Upper lobe of right lung (tissue), 1 donor: ENCODE measurements at regions not wholly inside any gene's neighbourhood (a gene's known extent, or its start where the extent isn't known, plus 50 kb on each side); places are given as distances from the start of the nearest gene placed in this dataset.
"Not testable (repeated sequence)": the region's sequence is repeated elsewhere in the genome, so short reads cannot be mapped to it uniquely, and the experiment has no call there.

Experiments
- ATAC-seq: fragments of 200-7000 bp; cut with Tn5 transposase; one replicate; pipeline ENCODE4 v1.9.1; 2020; ENCODE audit warnings: mild to moderate bottlenecking, moderate library complexity
- DNase-seq: peaks from one replicate; pipeline ENCODE4 v3.0.0-alpha.2; 2020
- H3K27ac ChIP-seq: fragments of 200-600 bp; one replicate; pipeline ENCODE4 v1.8.0; 2022
- H3K27me3 ChIP-seq: fragments of 200-600 bp; one replicate; pipeline ENCODE4 v1.8.0; 2022; ENCODE audit warnings: mild to moderate bottlenecking
- H3K36me3 ChIP-seq: fragments of 200-600 bp; one replicate; pipeline ENCODE4 v1.8.0; 2022
- H3K4me1 ChIP-seq: fragments of 200-600 bp; one replicate; pipeline ENCODE4 v1.8.0; 2022
- H3K4me3 ChIP-seq: fragments of 200-600 bp; one replicate; pipeline ENCODE4 v1.8.0; 2022; ENCODE audit warnings: mild to moderate bottlenecking
- H3K9me3 ChIP-seq: fragments of 200-600 bp; one replicate; pipeline ENCODE4 v1.8.0; 2022
- intact Hi-C: fragments of 100-400 bp; cut with DNase I; formaldehyde crosslinking; loops from one replicate; pipeline ENCODE4 v1.11.0; 2022
- TF ChIP-seq, protein P1 (sequence below): fragments of 200-600 bp; IDR thresholded peaks from one replicate; pipeline ENCODE4 v1.8.0; 2022; ENCODE audit warnings: antibody characterized with exemption
- donor health status: DM: no; HTN: yes; CAD: no; lungs with severe emphysema.

DNA sequence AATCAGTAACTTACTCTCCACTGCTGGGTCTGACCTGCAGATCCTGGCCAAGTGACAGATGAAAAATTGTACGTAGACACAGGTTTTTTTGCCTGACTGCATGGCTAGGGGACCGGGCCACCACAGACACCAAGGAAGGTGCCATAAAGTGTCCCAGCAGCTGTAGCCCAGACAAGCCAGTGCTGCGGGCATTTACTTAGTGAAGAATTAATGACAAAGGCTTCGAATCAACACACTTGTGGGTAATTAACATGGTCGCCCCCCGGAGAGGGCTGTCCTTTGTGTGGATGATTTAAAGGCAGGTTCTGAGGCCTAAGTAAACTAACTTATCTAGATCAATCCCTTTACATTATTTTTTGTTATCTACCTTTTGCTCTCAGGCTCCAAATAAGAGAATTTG, 1709.1 kb upstream of the LRRTM1 start:
- H3K4me1 ChIP-seq = no peaks in the 10 kb centered on the region
- TF ChIP-seq, protein P1, sequence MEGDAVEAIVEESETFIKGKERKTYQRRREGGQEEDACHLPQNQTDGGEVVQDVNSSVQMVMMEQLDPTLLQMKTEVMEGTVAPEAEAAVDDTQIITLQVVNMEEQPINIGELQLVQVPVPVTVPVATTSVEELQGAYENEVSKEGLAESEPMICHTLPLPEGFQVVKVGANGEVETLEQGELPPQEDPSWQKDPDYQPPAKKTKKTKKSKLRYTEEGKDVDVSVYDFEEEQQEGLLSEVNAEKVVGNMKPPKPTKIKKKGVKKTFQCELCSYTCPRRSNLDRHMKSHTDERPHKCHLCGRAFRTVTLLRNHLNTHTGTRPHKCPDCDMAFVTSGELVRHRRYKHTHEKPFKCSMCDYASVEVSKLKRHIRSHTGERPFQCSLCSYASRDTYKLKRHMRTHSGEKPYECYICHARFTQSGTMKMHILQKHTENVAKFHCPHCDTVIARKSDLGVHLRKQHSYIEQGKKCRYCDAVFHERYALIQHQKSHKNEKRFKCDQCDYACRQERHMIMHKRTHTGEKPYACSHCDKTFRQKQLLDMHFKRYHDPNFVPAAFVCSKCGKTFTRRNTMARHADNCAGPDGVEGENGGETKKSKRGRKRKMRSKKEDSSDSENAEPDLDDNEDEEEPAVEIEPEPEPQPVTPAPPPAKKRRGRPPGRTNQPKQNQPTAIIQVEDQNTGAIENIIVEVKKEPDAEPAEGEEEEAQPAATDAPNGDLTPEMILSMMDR = no peak
- H3K27ac ChIP-seq = no peak overlapping the region
- no peak overlapping the region for H3K4me3 ChIP-seq
- DNase-seq = no peak
- intact Hi-C loops = no loop called here
- no peaks in the 10 kb centered on the region for H3K36me3 ChIP-seq
- H3K27me3 ChIP-seq = no peaks in the 10 kb centered on the region
- no peak for ATAC-seq
- no peaks in the 10 kb centered on the region for H3K9me3 ChIP-seq

DNA sequence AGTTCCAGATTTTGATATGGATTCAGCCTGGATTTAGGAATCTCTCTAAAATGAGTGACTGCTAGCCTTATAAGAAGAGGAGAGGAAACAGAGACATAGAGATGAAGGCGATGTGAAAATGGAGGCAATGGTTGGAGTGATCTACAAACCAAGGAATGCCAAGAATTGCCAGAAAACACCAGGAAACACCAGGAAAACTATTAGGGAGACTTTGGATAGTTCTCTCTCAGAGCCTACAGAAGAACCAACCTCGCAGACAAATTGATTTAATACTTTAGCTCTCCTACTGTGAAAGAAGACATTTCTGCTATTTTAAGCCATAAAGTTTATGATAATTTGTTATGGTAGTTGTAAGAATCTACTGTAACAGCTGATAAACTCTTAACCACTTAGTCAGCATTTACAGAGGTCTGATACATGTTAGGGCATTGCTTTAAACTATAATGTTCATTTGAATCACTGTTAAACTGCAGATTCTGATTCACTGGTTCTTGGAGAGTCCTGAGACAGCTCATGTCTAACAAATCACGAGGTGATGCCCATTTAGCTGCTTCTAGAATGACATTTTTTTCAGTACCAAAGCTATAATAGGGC, 1702.6 kb upstream of the LRRTM1 start:
- no peak overlapping the region for H3K27ac ChIP-seq
- DNase-seq (no peak), ATAC-seq (no peak)
- no peaks in the 10 kb centered on the region for H3K36me3 ChIP-seq
- TF ChIP-seq, protein P1 = no peak
- intact Hi-C loops = no loop called here
- H3K4me3 ChIP-seq = no peak overlapping the region
- no peaks in the 10 kb centered on the region for H3K27me3 ChIP-seq
- no peaks in the 10 kb centered on the region for H3K9me3 ChIP-seq
- H3K4me1 ChIP-seq = no peaks in the 10 kb centered on the region

DNA sequence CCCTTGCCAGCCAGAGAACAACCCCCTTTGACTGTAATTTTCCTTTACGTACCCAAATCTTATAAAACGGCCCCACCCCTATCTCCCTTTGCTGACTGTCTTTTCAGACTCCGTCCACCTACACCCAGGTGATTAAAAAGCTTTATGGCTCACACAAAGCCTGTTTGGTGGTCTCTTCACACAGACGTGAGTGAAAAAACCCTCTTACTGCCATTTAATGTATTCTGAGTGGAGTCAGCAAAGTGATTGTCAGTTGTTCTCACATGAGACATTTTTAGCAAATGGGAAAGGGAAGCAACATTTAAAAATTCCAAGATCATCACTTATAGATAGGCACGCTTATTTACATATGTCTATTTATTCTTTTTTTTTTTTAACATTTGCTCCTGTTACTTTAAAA, 1701.3 kb upstream of the LRRTM1 start:
- DNase-seq, intact Hi-C loops, H3K36me3 ChIP-seq, H3K4me1 ChIP-seq, H3K27ac ChIP-seq, H3K4me3 ChIP-seq, H3K27me3 ChIP-seq, ATAC-seq, H3K9me3 ChIP-seq: not testable (repeated sequence)

DNA sequence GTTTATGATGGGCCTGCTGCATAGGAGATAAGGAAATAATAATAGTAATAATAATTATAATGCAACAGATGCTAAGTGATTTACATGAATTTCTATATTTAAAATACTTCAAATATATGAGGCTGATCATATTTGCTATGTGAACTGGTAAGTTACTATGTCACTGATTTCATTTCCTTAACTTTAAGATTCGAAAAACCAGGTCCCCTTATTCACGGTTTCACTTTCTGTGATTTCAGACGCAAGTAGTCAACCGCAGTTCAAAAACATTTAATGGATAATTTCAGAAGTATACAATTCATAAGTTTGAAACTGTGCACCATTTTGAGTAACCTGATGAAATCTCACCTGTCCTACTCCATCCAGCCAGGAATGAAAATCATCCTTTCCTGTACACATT, 1697.1 kb upstream of the LRRTM1 start:
- TF ChIP-seq, protein P1 = no peak
- H3K4me3 ChIP-seq = no peak overlapping the region
- H3K27me3 ChIP-seq = no peaks in the 10 kb centered on the region
- no peaks in the 10 kb centered on the region for H3K36me3 ChIP-seq
- DNase-seq = no peak
- ATAC-seq = no peak
- H3K27ac ChIP-seq = no peak overlapping the region
- no peaks in the 10 kb centered on the region for H3K9me3 ChIP-seq
- no peaks in the 10 kb centered on the region for H3K4me1 ChIP-seq
- intact Hi-C loops = no loop called here

DNA sequence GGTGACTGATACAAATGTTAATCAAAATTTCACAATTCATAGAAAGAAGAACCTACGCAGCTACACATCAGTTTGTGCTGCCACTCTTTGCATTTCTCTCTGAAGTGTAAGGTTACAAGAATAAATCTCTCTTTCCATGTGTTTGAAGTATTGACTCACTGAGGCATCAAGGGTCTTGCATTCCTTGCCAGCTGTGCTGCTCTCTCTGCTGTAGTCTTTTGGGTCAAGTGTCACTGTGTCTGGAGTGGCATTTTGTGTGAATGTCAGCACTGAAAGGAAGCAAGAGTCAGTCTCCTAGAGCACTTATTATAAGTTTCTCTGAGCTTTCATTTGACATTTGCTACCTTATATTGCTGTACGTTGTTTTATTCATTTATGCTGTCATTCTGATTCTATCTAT, 1696.1 kb upstream of the LRRTM1 start:
- TF ChIP-seq, protein P1 = no peak
- no peaks in the 10 kb centered on the region for H3K9me3 ChIP-seq
- no peaks in the 10 kb centered on the region for H3K36me3 ChIP-seq
- intact Hi-C loops = no loop called here
- DNase-seq (no peak), ATAC-seq (no peak)
- H3K27me3 ChIP-seq = no peaks in the 10 kb centered on the region
- H3K4me1 ChIP-seq = no peaks in the 10 kb centered on the region
- H3K4me3 ChIP-seq = no peak overlapping the region
- H3K27ac ChIP-seq = no peak overlapping the region

DNA sequence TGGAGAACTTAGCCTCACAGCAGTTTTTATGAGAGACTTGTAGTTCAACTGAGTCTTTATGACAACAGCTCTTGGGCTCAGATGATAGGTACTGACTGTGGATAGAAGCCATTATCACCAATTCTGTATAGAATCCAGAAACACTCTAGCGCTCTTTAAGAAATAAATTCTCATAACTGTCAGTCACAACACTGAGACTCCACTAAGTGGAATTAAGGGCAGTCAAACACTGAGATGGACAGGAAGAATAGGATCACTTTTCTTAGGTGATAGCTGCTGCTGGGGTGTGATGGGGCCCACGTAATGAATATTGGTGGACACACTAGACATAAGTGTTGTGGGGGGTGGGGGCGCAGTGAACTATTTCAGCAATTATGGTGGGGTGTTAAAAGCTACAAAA, 1691.8 kb upstream of the LRRTM1 start:
- TF ChIP-seq, protein P1 = no peak
- Histone ChIP-seq H3K4me3 (no peak overlapping the region), H3K4me1 (no peaks in the 10 kb centered on the region), H3K27me3 (no peaks in the 10 kb centered on the region), H3K36me3 (no peaks in the 10 kb centered on the region), H3K27ac (no peak overlapping the region), H3K9me3 (no peaks in the 10 kb centered on the region)
- intact Hi-C loops = no loop called here
- ATAC-seq (no peak), DNase-seq (no peak)
